GM12892 (cell line): ENCODE measurements at regions not wholly inside any gene's neighbourhood (a gene's known extent, or its start where the extent isn't known, plus 50 kb on each side); places are given as distances from the start of the nearest gene placed in this dataset.

Experiments
- POLR2A ChIP-seq: IDR thresholded peaks from 2 replicates; pipeline ENCODE4 v1.6.1; 2011; ENCODE audit warnings: low read depth, low read length, control low read depth
- POLR2AphosphoS5 ChIP-seq: IDR thresholded peaks from 2 replicates; pipeline ENCODE4 v1.6.1; 2011; ENCODE audit warnings: low read depth, low read length, control low read depth
- TAF1 ChIP-seq: IDR thresholded peaks from 2 replicates; pipeline ENCODE4 v1.6.1; 2011; ENCODE audit warnings: low read depth, mild to moderate bottlenecking, control low read depth, low read length, borderline replicate concordance

DNA sequence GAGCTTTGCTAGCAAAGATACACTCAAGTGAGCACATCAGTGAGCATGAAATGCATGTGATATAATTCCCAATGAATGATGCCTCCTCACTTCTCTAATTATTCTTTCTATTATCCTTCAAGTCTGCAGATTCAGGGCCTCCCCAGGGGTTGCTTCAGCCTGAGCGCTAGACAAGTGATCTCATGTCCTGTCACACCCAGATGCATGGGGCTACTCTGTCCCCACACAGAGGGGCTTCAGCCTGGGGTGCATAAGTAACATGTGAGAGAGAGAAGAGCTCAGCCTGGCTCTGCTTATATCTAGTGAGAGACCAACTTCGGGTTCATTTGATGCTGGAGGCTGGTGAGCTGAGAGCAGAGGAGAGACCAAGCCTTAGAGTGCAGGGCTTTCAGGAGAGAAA, 85.2 kb downstream of the VPREB1 start:
- TF ChIP-seq POLR2AphosphoS5 (no peak), TAF1 (no peak), POLR2A (no peak)
